Limb (tissue), 2 donors: ENCODE measurements at regions not wholly inside any gene's neighbourhood (a gene's known extent, or its start where the extent isn't known, plus 50 kb on each side); places are given as distances from the start of the nearest gene placed in this dataset.

ENCODE experiments used
- DNase-seq, 2 donors: peaks; one replicate each; pipeline ENCODE4 v3.0.0-alpha.2; 2016; ENCODE audit errors: extremely low spot score in 2 of 2

- no peak for DNase-seq
These were observed 60.3 kb downstream of the SEC61B start for GRCh38 chr9:99282406-99282805.

- DNase-seq, result no peak
These were observed 63.9 kb downstream of the SEC61B start for GRCh38 chr9:99285965-99286364.

DNA sequence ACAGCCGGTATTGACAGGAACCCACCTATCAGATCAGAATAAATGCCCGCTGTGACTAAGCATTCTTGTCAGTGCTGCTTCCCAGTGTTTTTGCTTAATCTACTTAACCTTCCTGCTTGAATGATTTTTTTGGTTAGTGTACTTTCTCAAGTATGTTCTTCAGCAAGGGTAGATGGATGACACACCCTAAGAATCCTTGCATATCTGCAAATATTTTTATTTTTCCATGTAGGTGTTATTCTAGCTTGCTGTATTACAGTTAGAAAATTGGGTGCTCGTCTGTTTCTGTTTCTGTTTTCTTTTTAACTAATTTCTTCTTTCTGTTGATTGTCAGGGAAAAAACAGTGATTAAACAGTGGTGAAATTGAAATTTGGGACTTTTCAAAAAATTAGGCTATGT lies 64.5 kb downstream of the SEC61B start:
- no peak for DNase-seq

DNA sequence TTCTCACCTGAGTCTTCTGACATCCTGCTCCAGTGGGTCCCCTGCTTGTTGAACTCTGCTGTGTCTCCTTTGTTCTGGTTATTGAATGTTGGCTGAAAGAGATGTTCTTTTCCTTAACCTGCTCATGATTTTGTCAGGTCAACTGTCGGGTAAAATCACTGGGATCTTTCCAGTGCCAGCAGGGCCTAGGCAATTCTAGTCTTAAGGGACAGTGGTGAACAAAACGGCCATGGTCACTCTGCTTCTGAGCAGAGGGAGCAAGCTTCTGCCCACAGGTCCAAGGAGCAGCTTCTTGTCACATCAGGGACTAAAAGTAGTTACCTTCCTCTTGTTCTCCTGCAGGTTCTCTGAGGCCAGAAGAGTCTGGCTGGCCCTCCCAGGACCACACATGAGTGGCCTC lies 65.6 kb downstream of the SEC61B start:
- no peak for DNase-seq

DNA sequence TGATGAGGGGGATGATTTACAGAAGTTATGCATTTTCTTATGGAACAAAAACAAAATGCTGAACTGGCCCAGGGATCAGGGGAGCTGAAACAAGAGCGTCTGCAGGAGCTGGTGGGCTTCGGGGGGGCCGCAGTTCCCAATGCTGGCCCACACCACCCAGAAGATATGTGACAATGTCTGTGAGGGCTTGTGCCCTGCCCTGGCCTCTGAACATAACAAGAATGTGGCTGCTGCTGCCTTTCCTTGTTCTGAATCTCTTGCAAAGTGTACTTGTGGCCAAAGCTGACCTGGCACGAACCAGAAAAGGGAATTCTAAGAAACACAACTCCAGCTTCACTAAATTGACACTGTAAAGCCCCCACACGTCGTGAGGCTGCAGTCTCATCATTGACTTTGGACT lies 66.7 kb downstream of the SEC61B start:
- no peak for DNase-seq

GRCh38 chr9:99294850-99295461 lies 72.9 kb downstream of the SEC61B start:
- DNase-seq, result no peak

GRCh38 chr9:99296291-99296951 lies 74.3 kb downstream of the SEC61B start:
- peak; percentile 58 to 74 for DNase-seq

- no peak for DNase-seq
These were observed 76.5 kb downstream of the SEC61B start for GRCh38 chr9:99298614-99299013.

GRCh38 chr9:99299211-99300102 lies 77.4 kb downstream of the SEC61B start:
- DNase-seq, result peak in 1 of 2 donors; percentile 17

DNA sequence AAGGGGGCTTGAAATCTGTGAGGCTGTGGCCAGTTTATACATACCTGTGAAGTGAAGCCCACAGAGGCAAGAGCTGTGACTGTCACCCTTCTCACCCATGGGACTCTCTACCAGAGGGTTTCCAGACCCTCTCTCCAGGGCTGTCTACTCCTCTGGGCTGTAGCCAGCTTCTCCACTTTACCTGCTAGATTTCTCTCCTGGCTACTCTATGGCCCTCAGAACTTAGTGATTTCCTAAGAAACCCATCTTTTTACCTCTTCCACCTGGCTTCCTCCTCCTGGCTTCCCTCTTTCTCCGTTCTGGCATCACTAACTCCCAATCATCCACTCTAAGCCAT lies 78.0 kb downstream of the SEC61B start:
- DNase-seq, result no peak

GRCh38 chr9:99300603-99301002 lies 78.5 kb downstream of the SEC61B start:
- DNase-seq, result no peak

DNA sequence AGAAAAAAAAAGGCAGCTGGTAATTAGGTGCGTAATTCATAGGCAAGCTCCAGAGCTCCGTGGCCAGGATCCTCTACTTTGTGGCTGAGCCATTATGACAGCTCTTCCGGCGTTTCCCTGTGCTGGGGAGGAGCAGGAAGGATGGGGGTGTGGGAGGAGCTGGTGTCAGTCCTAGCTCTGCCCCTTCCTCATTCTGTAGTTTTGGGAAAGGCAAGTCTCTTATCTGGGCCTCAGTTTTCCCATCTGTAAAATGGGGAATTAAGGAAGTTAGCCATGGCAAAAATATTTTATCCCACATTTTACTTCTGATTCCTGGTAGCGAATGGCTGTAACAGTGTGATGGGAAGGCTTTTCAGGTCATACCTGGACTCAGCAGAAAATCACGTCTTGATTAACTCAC lies 81.1 kb downstream of the SEC61B start:
- DNase-seq, result no peak

DNA sequence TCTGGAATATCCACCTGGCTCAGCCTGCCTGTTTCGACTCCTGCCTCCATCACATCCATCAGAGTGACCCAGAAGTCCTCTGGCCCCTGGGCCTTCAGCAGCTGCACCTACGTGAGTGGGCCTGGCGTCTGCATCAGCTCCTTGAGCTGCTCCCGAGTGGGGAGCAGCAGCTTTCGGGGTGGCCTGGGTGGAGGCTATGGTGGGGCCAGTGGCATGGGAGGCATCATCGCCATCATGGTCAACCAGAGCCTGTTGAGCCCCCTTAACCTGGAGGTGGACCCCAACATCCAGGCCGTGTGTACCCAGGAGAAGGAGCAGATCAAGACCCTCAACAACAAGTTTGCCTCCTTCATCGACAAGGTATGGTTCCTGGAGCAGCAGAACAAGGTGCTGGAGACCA lies 83.0 kb downstream of the SEC61B start:
- DNase-seq, result no peak

DNA sequence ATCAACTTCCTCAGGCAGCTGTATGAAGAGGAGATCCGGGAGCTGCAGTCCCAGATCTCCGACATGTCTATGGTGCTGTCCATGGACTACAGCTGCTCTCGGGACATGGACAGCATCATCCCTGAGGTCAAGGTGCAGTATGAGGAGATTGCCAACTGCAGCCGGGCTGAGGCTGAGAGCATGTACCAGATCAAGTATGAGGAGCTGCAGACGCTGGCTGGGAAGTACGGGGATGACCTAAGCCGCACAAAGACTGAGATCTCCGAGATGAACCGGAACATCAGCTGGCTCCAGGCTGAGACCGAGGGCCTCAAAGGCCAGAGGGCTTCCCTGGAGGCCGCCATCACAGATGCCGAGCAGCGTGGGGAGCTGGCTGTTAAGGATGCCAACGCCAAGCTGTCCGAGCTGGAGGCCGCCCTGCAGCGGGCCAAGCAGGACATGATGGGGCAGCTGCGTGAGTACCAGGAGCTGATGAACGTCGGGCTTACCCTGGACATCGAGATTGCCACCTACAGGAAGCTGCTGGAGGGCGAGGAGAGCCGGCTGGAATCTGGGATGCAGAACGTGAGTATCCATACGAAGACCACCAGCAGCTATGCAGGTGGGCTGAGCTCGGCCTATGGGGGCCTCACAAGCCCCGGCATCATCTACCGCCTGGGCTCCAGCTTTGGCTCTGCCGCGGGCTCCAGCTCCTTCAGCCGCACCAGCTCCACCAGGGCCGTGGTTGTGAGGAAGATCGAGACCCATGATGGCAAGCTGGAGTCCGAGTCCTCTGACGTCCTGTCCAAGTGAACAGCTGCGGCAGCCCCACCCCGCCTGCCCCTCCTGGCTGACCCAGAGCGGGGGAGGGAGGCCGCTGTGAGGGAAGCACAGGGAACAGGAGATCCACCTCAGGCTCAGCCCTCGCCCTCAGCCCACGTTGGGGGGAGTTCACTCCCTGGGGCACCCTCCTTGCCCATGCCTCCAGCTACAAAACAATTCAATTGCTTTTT lies 84.0 kb downstream of the SEC61B start:
- no peak for DNase-seq

GRCh38 chr9:99307851-99308250 lies 85.8 kb downstream of the SEC61B start:
- no peak for DNase-seq

DNA sequence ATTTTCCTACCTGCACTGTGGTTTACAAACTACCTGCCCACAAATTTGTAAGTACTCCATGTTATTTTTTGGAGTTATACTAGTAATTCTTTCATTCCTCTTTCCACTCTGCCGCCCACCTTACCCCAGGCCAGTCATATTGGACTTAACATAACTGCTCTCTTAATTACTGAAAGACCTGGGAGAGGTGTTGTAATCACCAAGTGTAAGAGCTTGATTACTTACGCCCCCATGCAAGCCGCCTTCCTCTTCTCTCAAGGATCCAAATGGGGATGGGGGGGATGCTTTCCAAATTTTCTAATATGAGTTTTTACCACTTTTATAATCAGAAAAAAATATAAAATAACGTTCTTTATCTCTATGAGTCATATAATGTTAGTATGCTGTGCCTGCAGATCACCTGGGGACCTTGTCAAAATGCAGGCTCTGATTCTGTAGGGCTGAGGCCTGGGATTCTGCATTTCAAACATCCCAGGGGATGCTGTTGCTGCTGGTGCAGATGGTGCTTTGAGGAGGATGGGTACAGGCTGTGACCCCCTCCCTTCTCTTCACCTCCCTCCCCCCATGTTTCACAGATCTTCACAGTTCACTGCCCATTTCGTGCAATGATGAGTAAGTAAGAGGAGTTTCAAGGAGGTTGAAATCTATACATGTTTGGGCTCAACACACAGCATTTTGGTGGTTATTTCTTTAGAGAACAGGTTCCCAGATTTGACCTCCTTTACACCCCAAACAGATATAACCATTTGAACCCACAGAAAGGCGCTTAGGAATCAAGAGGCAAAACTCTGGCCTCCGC lies 87.3 kb downstream of the SEC61B start:
- DNase-seq, result no peak

GRCh38 chr9:99312736-99313135 lies 90.7 kb downstream of the SEC61B start:
- DNase-seq, result no peak

GRCh38 chr9:99319048-99319447 lies 97.0 kb downstream of the SEC61B start:
- no peak for DNase-seq

DNA sequence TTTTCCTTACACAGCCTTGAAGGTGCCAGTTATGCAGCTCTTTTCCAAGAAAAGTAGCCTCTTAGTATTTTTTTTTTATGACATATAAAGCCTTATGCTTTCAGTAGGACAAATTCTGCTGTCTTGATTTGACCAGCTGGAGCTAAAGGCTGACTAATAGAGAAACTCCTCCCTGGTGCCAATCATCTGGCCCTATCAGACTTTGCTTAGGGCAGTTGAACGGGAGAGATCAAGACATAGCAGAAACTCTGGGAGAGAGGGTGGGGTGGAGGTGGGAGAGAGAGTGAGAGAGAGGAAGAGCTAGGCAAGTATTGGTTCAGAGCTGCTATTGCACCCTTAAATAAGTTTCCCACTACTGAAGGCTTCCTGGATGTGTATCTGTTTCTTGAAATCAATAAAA lies 100.2 kb downstream of the SEC61B start:
- no peak for DNase-seq

DNA sequence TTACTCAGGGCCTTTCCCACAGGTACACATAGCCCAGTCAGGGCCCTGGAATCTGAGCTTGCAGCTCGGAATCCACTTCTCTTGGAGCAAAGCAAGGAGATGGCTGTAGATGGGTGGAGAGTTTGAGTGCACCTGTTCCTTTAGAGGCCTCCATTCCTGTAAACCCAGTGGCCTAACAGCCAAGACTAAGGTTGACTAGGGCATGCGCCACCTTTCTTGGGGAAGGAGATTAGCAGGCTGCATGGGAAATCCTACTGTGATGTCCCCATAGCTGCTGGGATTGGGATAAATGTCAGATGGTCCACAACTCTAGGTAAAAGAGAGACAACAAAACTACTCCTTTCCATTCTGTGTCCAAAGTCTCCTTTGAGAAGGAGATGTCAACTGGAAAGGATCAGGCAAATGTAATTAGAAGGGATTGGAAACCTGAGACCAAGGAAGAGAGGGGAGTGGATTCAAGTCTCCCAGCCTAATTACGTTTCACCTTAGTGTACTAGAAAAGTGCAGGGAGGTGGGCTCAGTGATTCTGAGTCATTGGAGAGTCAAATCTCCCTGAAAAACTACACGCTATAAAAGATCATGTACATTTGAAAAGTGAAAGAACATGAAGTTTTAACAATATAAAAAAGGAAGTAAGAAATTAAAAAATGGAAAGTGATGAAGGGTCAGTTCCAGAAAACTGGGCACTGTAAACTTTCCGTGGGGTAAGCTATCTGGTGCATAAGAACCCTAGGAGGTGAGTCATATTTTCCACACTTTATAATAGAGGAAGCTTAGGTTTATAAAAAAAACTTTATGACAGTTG lies 104.2 kb downstream of the SEC61B start:
- DNase-seq, result no peak
